ENCODE measurements at regions not wholly inside any gene's neighbourhood (a gene's known extent, or its start where the extent isn't known, plus 50 kb on each side); places are given as distances from the start of the nearest gene placed in this dataset.

GRCh38 chr5:158456241-158456640 is 597.3 kb upstream of the CLINT1 start:
- Histone ChIP-seq H3K27ac (ENCODE audit: extremely low read length, insufficient read depth, low read length) (no peak overlapping the region), H2AFZ (ENCODE audit: low read length) (no peak overlapping the region), H3K4me3 (replicated peaks in 1 of 3; ENCODE audit: insufficient read depth in 1 of 3, low read depth in 2 of 3, low read length in 3 of 3) (no peak overlapping the region), H3K27me3 (ENCODE audit: control insufficient read depth in 1 of 2, insufficient read depth in 2 of 2, low read length in 2 of 2) (peaks cover 0 to 3% of the 10 kb centered on the region in 2 experiments; a peak in 1 of 5 replicates), H3K36me3 (replicated peaks in 1 of 2; ENCODE audit: control insufficient read depth in 1 of 2, insufficient read depth in 2 of 2, low read length in 2 of 2) (no peaks in the 10 kb centered on the region), H3K79me2 (ENCODE audit: insufficient read depth, low read length) (no peaks in the 10 kb centered on the region), H3K9me3 (ENCODE audit: low read length) (no peaks in the 10 kb centered on the region; the same call in 1 of the 2 replicates), H4K20me1 (ENCODE audit: insufficient read depth, low read length) (no peaks in the 10 kb centered on the region), H3K9ac (ENCODE audit: insufficient read depth, low read depth, low read length) (no peak overlapping the region), H3K4me2 (ENCODE audit: low read depth, low read length) (no peak overlapping the region), H3K4me1 (ENCODE audit: insufficient read depth, low read length) (peaks cover 13% of the 10 kb centered on the region)
- ATAC-seq (no peak), FAIRE-seq (no peak), DNase-seq (ENCODE audit: low spot score) (no peak)
- no TSS peak for BruUV-seq (replicated peaks)
- ChIA-PET POLR2A (no interaction called here), CTCF (ENCODE audit: low intra/inter-chr PET ratio, low total read pairs) (no interaction called here)
- in situ Hi-C loops (cut with HindIII; ENCODE audit: extremely low pct_ligation_motif_present, low pct_unique_long_range_greater_than_20kb) = no loop called here
- 10% methylated on average over 3 of the region's 3 CpGs for WGBS (ENCODE audit: low lambda C conversion rate)
- intact Hi-C loops (cut with micrococcal nuclease; ENCODE audit: unreplicated experiment) = no loop called here
- TF ChIP-seq NFE2 (CRISPR knock-in tag; IDR thresholded peaks at IDR 0.05) (no peak), CBX2 (IDR thresholded peaks at IDR 0.05; ENCODE audit: low read depth, low read length) (no peak), CBX2 (CRISPR knock-in tag; IDR thresholded peaks at IDR 0.05; ENCODE audit: low read depth) (no peak), SALL1 (CRISPR knock-in tag; IDR thresholded peaks at IDR 0.05) (no peak), RNF219 (CRISPR knock-in tag; IDR thresholded peaks at IDR 0.05) (no peak), ZNF143 (CRISPR knock-in tag; IDR thresholded peaks at IDR 0.05) (no peak), CEBPG (CRISPR knock-in tag; IDR thresholded peaks at IDR 0.05) (no peak), HMGA1 (CRISPR knock-in tag; conservative IDR thresholded peaks at IDR 0.05) (no peak), NR0B2 (CRISPR knock-in tag; IDR thresholded peaks at IDR 0.05) (no peak), ZBTB1 (CRISPR knock-in tag; IDR thresholded peaks at IDR 0.05; ENCODE audit: borderline replicate concordance) (no peak), AGO2 (optimal IDR thresholded peaks at IDR 0.05; ENCODE audit: low read depth, low read length) (no peak), DPF2 (CRISPR knock-in tag; IDR thresholded peaks at IDR 0.05; ENCODE audit: borderline replicate concordance, low read depth) (no peak), ZNF20 (CRISPR knock-in tag; IDR thresholded peaks at IDR 0.05) (no peak), MAZ (IDR thresholded peaks at IDR 0.05; ENCODE audit: borderline replicate concordance, low read depth, low read length) (no peak), MAZ (CRISPR knock-in tag; IDR thresholded peaks at IDR 0.05; ENCODE audit: low read depth) (no peak), ZNF441 (CRISPR knock-in tag; IDR thresholded peaks at IDR 0.05; ENCODE audit: borderline replicate concordance) (no peak)
- TF ChIP-seq, protein P1, sequence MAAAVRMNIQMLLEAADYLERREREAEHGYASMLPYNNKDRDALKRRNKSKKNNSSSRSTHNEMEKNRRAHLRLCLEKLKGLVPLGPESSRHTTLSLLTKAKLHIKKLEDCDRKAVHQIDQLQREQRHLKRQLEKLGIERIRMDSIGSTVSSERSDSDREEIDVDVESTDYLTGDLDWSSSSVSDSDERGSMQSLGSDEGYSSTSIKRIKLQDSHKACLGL (CRISPR knock-in tag; IDR thresholded peaks at IDR 0.05) = no peak
